GM18508 (cell line): ENCODE measurements at regions not wholly inside any gene's neighbourhood (a gene's known extent, or its start where the extent isn't known, plus 50 kb on each side); places are given as distances from the start of the nearest gene placed in this dataset.
"Not testable (repeated sequence)": the region's sequence is repeated elsewhere in the genome, so short reads cannot be mapped to it uniquely, and the experiment has no call there.

ENCODE experiments used
- ATAC-seq: cut with Tn5 transposase; IDR thresholded peaks from one replicate; pipeline ENCODE4 v1.9.1; 2021; ENCODE audit warnings: moderate number of reproducible peaks; ENCODE audit not compliant: insufficient read depth, unreplicated experiment

GRCh38 chr3:153008226-153008625 lies 153.8 kb upstream of the RAP2B start:
- ATAC-seq: no peak

DNA sequence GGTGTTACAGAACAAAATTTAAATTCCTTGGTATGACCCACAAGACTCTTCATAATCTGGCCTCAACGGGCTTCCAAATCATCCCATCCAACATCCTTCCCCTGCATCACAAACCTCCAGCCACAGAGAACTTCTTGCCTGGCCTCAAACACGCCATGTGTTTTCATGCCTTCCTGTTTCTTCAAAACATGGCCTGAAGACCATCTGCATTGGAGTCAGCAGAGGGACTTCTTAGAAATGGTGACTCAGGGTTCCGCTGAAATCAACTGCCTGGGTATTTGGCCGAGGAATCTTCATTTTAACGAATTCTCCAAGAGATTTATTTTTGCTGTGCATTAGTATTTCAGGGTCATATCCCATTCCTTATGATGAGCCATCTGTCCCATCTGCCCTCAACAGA lies 138.1 kb upstream of the RAP2B start:
- ATAC-seq: no peak

DNA sequence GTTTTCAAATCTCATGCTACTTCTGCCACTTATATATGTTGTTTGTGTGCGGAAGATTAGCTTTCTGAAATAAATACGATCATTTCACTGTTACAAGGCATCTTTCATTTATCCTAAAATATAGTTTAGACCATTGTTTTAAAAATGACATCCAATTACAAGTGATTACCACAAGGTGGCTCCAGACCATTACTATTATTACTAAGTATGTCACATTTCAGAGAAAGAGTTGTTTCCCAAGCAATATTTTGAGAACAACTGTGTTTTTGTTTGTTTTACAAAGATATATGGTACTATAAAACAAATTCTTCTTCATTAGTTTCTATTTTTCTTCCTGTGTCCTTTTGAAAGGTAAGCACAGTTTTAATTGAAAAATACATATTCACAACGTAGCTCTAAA lies 136.0 kb upstream of the RAP2B start:
- ATAC-seq: peak; percentile 48

GRCh38 chr3:153028381-153028780 lies 133.6 kb upstream of the RAP2B start:
- ATAC-seq: no peak

GRCh38 chr3:153029350-153029749 lies 132.7 kb upstream of the RAP2B start:
- ATAC-seq: no peak

GRCh38 chr3:153032891-153033290 lies 129.1 kb upstream of the RAP2B start:
- ATAC-seq: no peak

- no peak for ATAC-seq
These were observed 125.2 kb upstream of the RAP2B start for GRCh38 chr3:153036846-153037245.

DNA sequence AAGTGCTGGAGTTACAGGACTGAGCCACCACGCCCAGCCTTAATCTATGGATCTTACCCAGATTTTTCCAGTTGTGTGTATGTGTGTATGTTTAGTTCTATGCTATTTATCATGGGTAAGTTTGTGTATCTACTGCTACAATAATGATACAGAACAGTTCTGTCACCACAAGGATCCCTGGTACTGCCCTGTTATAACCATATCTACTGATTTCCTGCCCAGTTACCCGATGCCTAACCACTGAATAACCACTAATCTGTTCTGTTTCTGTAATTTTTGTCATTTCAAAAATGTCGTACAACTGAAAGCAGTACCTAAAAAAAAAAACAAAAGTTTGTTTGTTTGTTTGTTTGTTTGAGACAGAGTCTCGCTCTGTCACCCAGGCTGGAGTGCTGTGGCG lies 123.7 kb upstream of the RAP2B start:
- no peak for ATAC-seq

GRCh38 chr3:153038779-153039178 lies 123.2 kb upstream of the RAP2B start:
- ATAC-seq: no peak

DNA sequence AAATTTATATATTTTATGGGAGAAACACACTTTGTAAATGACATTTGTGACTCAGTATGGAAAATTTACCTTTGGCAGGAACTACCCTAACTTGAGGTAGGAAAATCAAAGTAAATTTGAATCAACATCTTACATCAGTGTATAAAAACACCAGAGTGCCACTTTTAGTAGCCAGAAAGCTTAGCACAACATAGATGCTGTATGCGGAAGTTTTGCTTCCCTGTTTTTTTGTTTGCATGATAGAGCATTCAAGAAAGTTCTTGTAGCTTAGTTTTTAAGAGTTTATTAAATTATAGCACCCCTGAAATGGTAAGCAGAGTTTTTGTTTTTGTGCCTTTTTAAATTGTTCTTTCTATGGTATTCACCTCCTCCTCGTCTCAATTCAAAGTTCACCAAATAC lies 120.8 kb upstream of the RAP2B start:
- no peak for ATAC-seq

DNA sequence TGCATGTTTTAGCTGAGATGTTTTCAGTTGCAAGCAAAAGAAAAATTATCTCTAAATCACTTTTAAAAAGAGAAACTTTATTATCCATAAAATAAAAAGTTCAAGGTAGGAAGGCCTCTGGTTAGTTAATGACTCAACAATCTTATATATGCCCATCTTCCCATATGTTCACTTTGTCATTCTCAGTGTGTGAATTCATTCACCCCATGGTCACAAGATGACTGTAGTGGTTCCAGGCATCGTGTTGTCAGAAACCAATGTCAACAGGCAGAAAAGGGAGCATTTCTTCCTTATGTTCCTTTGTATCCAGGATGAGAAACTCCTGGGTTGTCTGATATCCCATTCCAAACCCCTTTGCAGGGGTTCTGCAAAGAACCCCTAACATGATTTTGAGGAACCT lies 119.9 kb upstream of the RAP2B start:
- ATAC-seq: no peak

GRCh38 chr3:153043729-153044328 lies 118.2 kb upstream of the RAP2B start:
- no peak for ATAC-seq

- ATAC-seq: no peak
These were observed 116.9 kb upstream of the RAP2B start for GRCh38 chr3:153045150-153045549.

DNA sequence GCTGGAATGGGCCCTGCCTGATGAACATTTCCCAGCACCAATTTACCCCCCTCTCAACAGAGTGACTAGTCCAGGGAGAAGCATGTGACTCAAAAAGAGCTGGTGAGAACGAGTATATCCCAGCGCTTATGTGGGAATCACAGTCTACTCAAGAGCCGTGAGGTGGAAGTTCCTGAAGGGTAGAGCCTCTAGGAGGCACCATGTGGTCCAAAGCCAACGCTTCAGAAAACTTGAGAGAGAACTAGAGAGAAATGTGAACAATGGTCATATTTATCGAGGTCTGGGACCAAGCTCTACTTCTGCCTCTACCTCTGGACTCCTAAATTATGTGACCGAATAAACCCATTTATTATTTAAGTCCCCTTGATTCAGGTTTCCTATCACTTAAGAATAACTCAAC lies 111.0 kb upstream of the RAP2B start:
- ATAC-seq: no peak

- no peak for ATAC-seq
These were observed 110.5 kb upstream of the RAP2B start for GRCh38 chr3:153051427-153052095.

GRCh38 chr3:153052096-153052460 lies 109.9 kb upstream of the RAP2B start:
- no peak for ATAC-seq

GRCh38 chr3:153055217-153055616 lies 106.8 kb upstream of the RAP2B start:
- no peak for ATAC-seq

GRCh38 chr3:153055779-153056178 lies 106.2 kb upstream of the RAP2B start:
- ATAC-seq: no peak

DNA sequence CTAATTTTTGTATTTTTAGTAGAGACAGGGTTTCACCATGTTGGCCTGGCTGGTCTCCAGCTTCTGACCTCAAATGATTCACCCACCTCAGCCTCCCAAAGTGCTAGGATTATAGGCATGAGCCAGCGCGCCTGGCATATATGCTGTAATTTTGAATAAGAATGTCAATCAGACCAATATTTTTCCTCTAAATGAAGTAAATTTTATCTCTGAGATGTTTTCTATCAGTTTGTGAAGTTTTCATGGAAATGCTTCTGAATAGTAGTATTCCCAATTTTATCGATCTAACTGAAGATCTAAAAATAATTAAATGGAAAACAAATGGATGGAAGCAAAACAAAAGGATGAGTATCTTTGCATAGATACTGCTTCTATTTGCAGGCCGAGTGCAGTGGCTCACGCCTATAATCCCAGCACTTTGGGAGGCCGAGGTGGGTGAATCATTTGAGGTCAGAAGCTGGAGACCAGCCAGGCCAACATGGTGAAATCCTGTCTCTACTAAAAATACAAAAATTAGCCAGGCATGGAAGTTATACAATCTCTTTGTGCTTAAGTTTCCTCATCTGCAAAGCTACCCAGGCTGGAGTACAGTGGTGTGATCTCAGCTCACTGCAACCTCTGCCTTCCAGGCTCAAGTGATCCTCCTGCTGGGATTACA lies 103.9 kb upstream of the RAP2B start:
- ATAC-seq: not testable (repeated sequence)

- no peak for ATAC-seq
These were observed 101.7 kb upstream of the RAP2B start for GRCh38 chr3:153060346-153060745.

DNA sequence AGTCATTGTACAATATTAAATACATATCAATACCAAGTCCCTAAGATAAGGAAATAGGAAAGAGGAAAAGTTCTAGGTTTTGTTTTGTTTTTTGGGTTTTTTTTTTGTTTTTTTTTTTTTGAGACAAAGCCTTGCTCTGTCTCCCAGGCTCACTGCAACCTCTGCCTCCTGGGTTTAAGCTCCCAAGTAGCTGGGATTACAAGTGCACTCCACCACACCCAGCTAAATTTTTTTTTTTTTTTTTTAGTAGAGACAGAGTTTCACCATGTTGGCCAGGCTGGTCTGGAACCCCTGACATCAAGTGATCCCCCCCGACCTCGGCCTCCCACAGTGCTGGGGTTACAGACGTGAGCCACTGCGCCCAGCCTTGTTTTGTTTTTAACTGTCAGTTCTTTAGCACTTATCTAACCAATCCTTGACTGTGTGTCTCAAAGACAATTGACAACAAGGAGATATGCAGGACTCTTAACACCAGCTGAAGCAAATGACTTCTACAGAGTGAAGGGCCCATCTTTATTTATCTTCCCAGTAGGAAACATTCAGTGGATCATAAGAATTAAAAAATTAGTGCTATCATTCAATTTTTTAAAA lies 100.0 kb upstream of the RAP2B start:
- no peak for ATAC-seq

- ATAC-seq: no peak
These were observed 98.7 kb upstream of the RAP2B start for GRCh38 chr3:153063337-153063736.
